Left lung (tissue), 4 donors: ENCODE measurements at regions not wholly inside any gene's neighbourhood (a gene's known extent, or its start where the extent isn't known, plus 50 kb on each side); places are given as distances from the start of the nearest gene placed in this dataset.

Experiments
- ATAC-seq: fragments of 200-7000 bp; cut with Tn5 transposase; one replicate; pipeline ENCODE4 v1.9.1; 2020; ENCODE audit warnings: moderate library complexity
- DNase-seq, 4 donors: peaks; one replicate each; pipeline ENCODE4 v3.0.0-alpha.2; 2013 to 2020
- H3K27ac ChIP-seq, 2 donors: fragments of 200-600 bp; sonication (generic) in 1 of 2; one replicate each; pipeline versions ENCODE4 v1.5.0 to v1.8.0; 2020 to 2021
- H3K27me3 ChIP-seq, 2 donors: fragments of 200-600 bp; sonication (generic) in 1 of 2; one replicate each; pipeline versions ENCODE4 v1.5.0 to v1.8.0; 2020 to 2021
- H3K36me3 ChIP-seq, 2 donors: fragments of 200-600 bp; sonication (generic) in 1 of 2; one replicate each; pipeline versions ENCODE4 v1.5.0 to v1.8.0; 2020 to 2021
- H3K4me1 ChIP-seq, 2 donors: fragments of 200-600 bp; one replicate each; pipeline ENCODE4 v1.8.0; 2021
- H3K4me3 ChIP-seq, 2 donors: fragments of 200-600 bp; sonication (generic) in 1 of 2; one replicate each; pipeline versions ENCODE4 v1.5.0 to v1.8.0; 2020 to 2021; ENCODE audit warnings: mild to moderate bottlenecking in 1 of 2
- H3K9me3 ChIP-seq, 2 donors: fragments of 200-600 bp; sonication (generic) in 1 of 2; one replicate each; pipeline versions ENCODE4 v1.5.0 to v1.8.0; 2020 to 2021
- CTCF ChIP-seq, 2 donors: fragments of 200-600 bp; sonication (generic) in 1 of 2; IDR thresholded peaks; one replicate each; pipeline versions ENCODE4 v1.5.0 to v1.8.0; 2021; ENCODE audit warnings: antibody characterized with exemption in 2 of 2
- intact Hi-C, 2 donors: fragments of 100-400 bp; cut with DNase I; formaldehyde crosslinking; loops; one replicate each; pipeline versions ENCODE4 v1.11.2 to v1.14.2; 2022
- donor health status: DM: no; HTN: yes; CAD: no.
- donor health status: DM: no; HTN: no; CAD: no.

- Histone ChIP-seq H3K4me3 (no peak overlapping the region), H3K9me3 (no peaks in the 10 kb centered on the region), H3K36me3 (no peaks in the 10 kb centered on the region), H3K4me1 (no peaks in the 10 kb centered on the region), H3K27me3 (no peaks in the 10 kb centered on the region), H3K27ac (no peak overlapping the region)
- DNase-seq (no peak), ATAC-seq (no peak)
- no peak for TF ChIP-seq CTCF (IDR thresholded peaks at IDR 0.05)
- intact Hi-C loops, result no loop called here
Measured at GRCh38 chr9:120099065-120099464, 480.9 kb downstream of the CDK5RAP2 start.

- H3K4me1 ChIP-seq, result no peaks in the 10 kb centered on the region
- ATAC-seq (no peak), DNase-seq (no peak)
- no peaks in the 10 kb centered on the region for H3K36me3 ChIP-seq
- no peaks in the 10 kb centered on the region for H3K9me3 ChIP-seq
- H3K27ac ChIP-seq, result no peak overlapping the region
- intact Hi-C loops, result no loop called here
- no peaks in the 10 kb centered on the region for H3K27me3 ChIP-seq
- TF ChIP-seq CTCF (IDR thresholded peaks at IDR 0.05), result no peak
- no peak overlapping the region for H3K4me3 ChIP-seq
Measured at GRCh38 chr9:120098584-120098983, 481.4 kb downstream of the CDK5RAP2 start.

DNA sequence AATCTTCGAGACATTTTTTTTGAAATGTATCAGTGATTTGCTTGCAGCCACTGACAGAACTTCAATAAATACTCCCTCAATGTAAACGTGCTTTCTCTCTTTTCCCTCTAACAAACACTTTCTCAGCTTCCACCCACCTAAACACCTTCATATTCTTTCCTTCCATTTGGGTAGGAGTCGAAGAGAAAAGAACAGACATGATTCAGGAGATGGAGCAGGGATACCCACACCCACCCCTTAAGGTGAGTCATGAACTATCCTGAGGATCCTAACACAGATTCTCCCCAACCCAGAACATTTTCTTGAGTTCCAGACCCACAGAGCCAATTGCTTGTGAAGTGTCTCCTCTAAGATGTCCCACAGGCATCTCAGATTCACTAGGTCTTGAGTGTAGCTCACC is 488.8 kb downstream of the CDK5RAP2 start:
- DNase-seq (no peak), ATAC-seq (no peak)
- no peaks in the 10 kb centered on the region for H3K4me1 ChIP-seq
- H3K4me3 ChIP-seq, result no peak overlapping the region
- H3K27ac ChIP-seq, result no peak overlapping the region
- no peak for TF ChIP-seq CTCF (IDR thresholded peaks at IDR 0.05)
- intact Hi-C loops, result no loop called here
- H3K36me3 ChIP-seq, result no peaks in the 10 kb centered on the region
- peaks cover 0 to 6% of the 10 kb centered on the region in 2 donors for H3K9me3 ChIP-seq
- no peaks in the 10 kb centered on the region for H3K27me3 ChIP-seq

- H3K4me1 ChIP-seq, result no peaks in the 10 kb centered on the region
- H3K27me3 ChIP-seq, result peaks cover 0 to 7% of the 10 kb centered on the region in 2 donors
- H3K27ac ChIP-seq, result no peak overlapping the region
- peaks cover 0 to 18% of the 10 kb centered on the region in 2 donors for H3K9me3 ChIP-seq
- no peaks in the 10 kb centered on the region for H3K36me3 ChIP-seq
- intact Hi-C loops, result no loop called here
- DNase-seq, result no peak
- TF ChIP-seq CTCF (IDR thresholded peaks at IDR 0.05), result no peak
- no peak overlapping the region for H3K4me3 ChIP-seq
- no peak for ATAC-seq
Measured at GRCh38 chr9:120080849-120081248, 499.1 kb downstream of the CDK5RAP2 start.

- Histone ChIP-seq H3K4me1 (no peaks in the 10 kb centered on the region), H3K27ac (no peak overlapping the region), H3K36me3 (no peaks in the 10 kb centered on the region), H3K4me3 (no peak overlapping the region), H3K9me3 (no peaks in the 10 kb centered on the region), H3K27me3 (peaks cover 0 to 7% of the 10 kb centered on the region in 2 donors)
- ATAC-seq, result no peak
- TF ChIP-seq CTCF (IDR thresholded peaks at IDR 0.05), result no peak
- intact Hi-C loops, result no loop called here
- DNase-seq, result no peak
Measured at GRCh38 chr9:120078112-120078511, 501.9 kb downstream of the CDK5RAP2 start.
